ENCODE measurements at regions not wholly inside any gene's neighbourhood (a gene's known extent, or its start where the extent isn't known, plus 50 kb on each side); places are given as distances from the start of the nearest gene placed in this dataset.
"Not testable (repeated sequence)": the region's sequence is repeated elsewhere in the genome, so short reads cannot be mapped to it uniquely, and the experiment has no call there.

DNA sequence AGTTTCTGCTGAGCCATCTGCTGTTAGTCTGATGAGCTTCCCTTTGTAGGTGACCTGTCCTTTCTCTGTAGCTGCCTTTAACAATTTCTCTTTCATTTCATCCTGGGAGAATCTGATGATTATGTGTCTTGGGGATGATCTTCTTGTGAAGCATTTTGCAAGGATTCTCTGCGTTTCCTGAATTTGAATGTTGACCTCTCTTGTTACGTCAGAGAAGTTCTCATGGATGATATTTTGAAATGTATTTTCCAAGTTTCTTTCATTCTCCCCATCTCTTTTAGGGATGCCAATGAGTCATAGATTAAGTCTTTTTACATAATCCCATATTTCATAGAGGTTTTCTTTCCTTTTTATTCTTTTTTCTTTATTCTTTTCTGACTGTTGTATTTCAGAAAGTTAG is 184.2 kb upstream of the BET1 start:
- Histone ChIP-seq H3K36me3 (no peaks in the 10 kb centered on the region), H3K4me3 (no peak overlapping the region), H3K4me1 (peaks cover 0 to 11% (median 2%) of the 10 kb centered on the region in 4 donors), H3K27me3 (no peaks in the 10 kb centered on the region), H3K27ac (no peak overlapping the region), H3K9me3 (no peaks in the 10 kb centered on the region)
- DNase-seq, result no peak
- intact Hi-C loops (cut with DNase I; ENCODE audit: low total_unique reads), result no loop called here
- TF ChIP-seq, protein P1, sequence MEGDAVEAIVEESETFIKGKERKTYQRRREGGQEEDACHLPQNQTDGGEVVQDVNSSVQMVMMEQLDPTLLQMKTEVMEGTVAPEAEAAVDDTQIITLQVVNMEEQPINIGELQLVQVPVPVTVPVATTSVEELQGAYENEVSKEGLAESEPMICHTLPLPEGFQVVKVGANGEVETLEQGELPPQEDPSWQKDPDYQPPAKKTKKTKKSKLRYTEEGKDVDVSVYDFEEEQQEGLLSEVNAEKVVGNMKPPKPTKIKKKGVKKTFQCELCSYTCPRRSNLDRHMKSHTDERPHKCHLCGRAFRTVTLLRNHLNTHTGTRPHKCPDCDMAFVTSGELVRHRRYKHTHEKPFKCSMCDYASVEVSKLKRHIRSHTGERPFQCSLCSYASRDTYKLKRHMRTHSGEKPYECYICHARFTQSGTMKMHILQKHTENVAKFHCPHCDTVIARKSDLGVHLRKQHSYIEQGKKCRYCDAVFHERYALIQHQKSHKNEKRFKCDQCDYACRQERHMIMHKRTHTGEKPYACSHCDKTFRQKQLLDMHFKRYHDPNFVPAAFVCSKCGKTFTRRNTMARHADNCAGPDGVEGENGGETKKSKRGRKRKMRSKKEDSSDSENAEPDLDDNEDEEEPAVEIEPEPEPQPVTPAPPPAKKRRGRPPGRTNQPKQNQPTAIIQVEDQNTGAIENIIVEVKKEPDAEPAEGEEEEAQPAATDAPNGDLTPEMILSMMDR (IDR thresholded peaks at IDR 0.05), result no peak

DNA sequence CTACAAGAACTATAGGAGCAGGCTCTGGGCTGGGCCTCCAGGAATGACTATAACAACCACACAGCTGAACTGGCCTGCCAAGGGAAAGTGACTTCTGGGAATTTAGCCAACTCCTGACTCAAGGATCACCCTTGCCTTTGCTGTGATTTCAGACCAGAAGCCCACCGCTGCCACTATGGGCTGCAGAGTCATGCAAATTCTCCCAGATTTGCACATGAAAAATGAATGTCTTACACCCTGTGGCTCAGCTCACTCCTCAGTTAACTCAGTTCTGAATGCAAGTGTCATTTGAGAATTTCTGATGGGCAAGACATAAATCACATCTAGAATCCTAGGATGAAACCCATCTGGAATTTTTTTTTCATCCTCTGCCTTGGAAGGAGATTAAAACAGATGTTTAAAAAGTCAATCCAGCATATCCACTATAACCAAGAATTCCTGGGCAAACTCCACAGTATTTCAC is 186.5 kb upstream of the BET1 start:
- Histone ChIP-seq H3K4me3 (no peak overlapping the region), H3K9me3 (no peaks in the 10 kb centered on the region), H3K36me3 (no peaks in the 10 kb centered on the region), H3K27me3 (no peaks in the 10 kb centered on the region), H3K27ac (no peak overlapping the region), H3K4me1 (no peaks in the 10 kb centered on the region)
- DNase-seq, result no peak
- intact Hi-C loops (cut with DNase I; ENCODE audit: low total_unique reads), result no loop called here
- TF ChIP-seq, protein P1 (IDR thresholded peaks at IDR 0.05), result no peak

DNA sequence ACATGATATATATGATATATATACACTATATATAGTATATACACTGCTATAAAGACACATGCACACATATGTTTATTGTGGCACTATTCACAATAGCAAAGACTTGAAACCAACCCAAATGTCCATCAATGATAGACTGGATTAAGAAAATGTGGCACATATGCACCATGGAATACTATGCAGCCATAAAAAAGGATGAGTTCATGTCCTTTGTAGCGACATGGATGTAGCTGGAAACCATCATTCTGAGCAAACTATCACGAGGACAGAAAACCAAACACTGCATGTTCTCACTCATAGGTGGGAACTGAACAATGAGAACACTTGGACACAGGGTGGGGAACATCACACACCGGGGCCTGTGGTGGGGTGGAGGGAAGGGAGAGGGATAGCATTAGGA is 190.3 kb upstream of the BET1 start:
- H3K4me1 ChIP-seq; H3K27ac ChIP-seq; H3K27me3 ChIP-seq; intact Hi-C loops (cut with DNase I; ENCODE audit: low total_unique reads); DNase-seq; H3K36me3 ChIP-seq; H3K9me3 ChIP-seq; H3K4me3 ChIP-seq: not testable (repeated sequence)

DNA sequence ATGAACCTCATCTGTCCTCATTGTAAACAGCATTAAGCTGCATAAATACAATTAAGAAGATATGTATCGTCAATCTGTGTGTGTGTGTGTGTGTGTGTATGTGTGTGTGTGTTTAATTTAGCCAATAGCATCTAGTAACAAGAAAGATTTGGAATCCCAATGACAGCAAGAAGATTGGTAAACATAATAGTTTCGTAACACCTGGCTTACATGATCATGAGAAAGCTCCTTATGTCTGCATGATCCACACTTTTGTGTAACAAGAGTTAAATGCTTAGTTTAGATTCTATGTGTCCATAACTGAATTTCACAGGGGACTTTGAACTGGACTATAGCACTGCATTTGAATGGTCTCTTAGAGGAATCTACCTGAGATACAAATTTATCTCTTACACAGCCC is 191.0 kb upstream of the BET1 start:
- Histone ChIP-seq H3K9me3 (no peaks in the 10 kb centered on the region), H3K4me3 (no peak overlapping the region), H3K27me3 (no peaks in the 10 kb centered on the region), H3K27ac (no peak overlapping the region), H3K36me3 (no peaks in the 10 kb centered on the region), H3K4me1 (no peaks in the 10 kb centered on the region)
- no peak for DNase-seq
- intact Hi-C loops (cut with DNase I; ENCODE audit: low total_unique reads), result no loop called here
- TF ChIP-seq, protein P1 (IDR thresholded peaks at IDR 0.05), result no peak

DNA sequence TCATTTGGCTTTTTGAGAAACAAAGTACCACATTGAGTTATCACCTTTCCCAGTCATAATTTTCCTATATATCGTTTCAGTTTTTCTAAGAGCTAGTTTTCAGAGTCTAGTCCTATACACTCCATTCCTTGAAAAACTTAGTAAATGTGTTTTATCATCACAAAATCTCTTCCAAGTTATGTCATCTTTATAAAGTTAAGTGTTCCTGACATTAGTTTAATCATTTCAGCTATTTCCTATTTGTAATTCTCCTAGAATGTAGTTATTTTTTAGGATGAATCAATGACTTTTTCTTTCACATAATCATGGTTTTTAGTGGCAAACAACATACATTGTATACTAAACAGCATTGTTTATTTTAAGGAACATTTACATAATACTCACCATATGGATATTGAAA is 191.7 kb upstream of the BET1 start:
- H3K27ac ChIP-seq, result no peak overlapping the region
- no peak for DNase-seq
- intact Hi-C loops (cut with DNase I; ENCODE audit: low total_unique reads), result no loop called here
- H3K4me1 ChIP-seq, result no peaks in the 10 kb centered on the region
- H3K4me3 ChIP-seq, result no peak overlapping the region
- TF ChIP-seq, protein P1 (IDR thresholded peaks at IDR 0.05), result no peak
- H3K27me3 ChIP-seq, result no peaks in the 10 kb centered on the region
- no peaks in the 10 kb centered on the region for H3K36me3 ChIP-seq
- no peaks in the 10 kb centered on the region for H3K9me3 ChIP-seq

DNA sequence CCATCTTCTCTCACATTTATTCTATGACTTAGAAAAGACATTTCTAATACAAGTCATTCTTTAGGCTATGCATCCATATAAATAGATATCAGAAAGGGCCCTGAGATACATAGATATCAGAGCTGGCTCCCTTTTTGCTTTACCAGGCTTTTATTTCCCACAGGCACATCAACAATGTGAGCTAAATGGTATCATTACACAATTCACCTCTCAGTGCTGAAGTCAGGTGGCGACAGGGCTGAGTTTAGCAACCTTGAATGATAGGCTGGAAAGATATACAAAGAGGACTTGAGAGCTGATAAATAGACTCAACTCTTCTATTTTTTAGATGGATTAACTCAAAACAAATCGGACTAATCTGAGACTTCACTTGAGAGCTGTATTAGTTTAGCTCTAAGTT is 189.2 kb upstream of the COL1A2 start:
- DNase-seq, result no peak
- TF ChIP-seq, protein P1 (IDR thresholded peaks at IDR 0.05), result no peak
- intact Hi-C loops (cut with DNase I; ENCODE audit: low total_unique reads), result no loop called here
- H3K27ac ChIP-seq, result no peak overlapping the region
- no peaks in the 10 kb centered on the region for H3K36me3 ChIP-seq
- H3K9me3 ChIP-seq, result no peaks in the 10 kb centered on the region
- H3K4me1 ChIP-seq, result no peaks in the 10 kb centered on the region
- no peak overlapping the region for H3K4me3 ChIP-seq
- no peaks in the 10 kb centered on the region for H3K27me3 ChIP-seq

All from tibial artery (tissue), 4 donors.